GM19397 (cell line): ENCODE measurements at regions not wholly inside any gene's neighbourhood (a gene's known extent, or its start where the extent isn't known, plus 50 kb on each side); places are given as distances from the start of the nearest gene placed in this dataset.
"Not testable (repeated sequence)": the region's sequence is repeated elsewhere in the genome, so short reads cannot be mapped to it uniquely, and the experiment has no call there.

ENCODE experiments used
- ATAC-seq: cut with Tn5 transposase; IDR thresholded peaks from one replicate; pipeline ENCODE4 v1.9.1; 2021; ENCODE audit warnings: mild to moderate bottlenecking, moderate library complexity; ENCODE audit not compliant: unreplicated experiment

GRCh38 chr3:164470471-164470870, 607.8 kb downstream of the SI start:
- ATAC-seq: no peak

- no peak for ATAC-seq
Observed at GRCh38 chr3:164468055-164468454, 610.2 kb downstream of the SI start.

- ATAC-seq: no peak
Observed at GRCh38 chr3:164467007-164467406, 611.3 kb downstream of the SI start.

- no peak for ATAC-seq
Observed at GRCh38 chr3:164465172-164465571, 613.1 kb downstream of the SI start.

GRCh38 chr3:164460851-164461250, 617.4 kb downstream of the SI start:
- ATAC-seq: no peak

- no peak for ATAC-seq
Observed at GRCh38 chr3:164459521-164460151, 618.7 kb downstream of the SI start.

- ATAC-seq: no peak
Observed at GRCh38 chr3:164458986-164459385, 619.3 kb downstream of the SI start.

- no peak for ATAC-seq
Observed at GRCh38 chr3:164453714-164454113, 624.6 kb downstream of the SI start.

- ATAC-seq: no peak
Observed at GRCh38 chr3:164452707-164453106, 625.6 kb downstream of the SI start.

- ATAC-seq: no peak
Observed at GRCh38 chr3:164451072-164451910, 627.0 kb downstream of the SI start.

GRCh38 chr3:164450276-164450905, 627.9 kb downstream of the SI start:
- ATAC-seq: no peak

- ATAC-seq: no peak
Observed at GRCh38 chr3:164419220-164419619, 659.1 kb downstream of the SI start.

GRCh38 chr3:164418414-164418813, 659.9 kb downstream of the SI start:
- ATAC-seq: no peak

GRCh38 chr3:164417955-164418354, 660.3 kb downstream of the SI start:
- no peak for ATAC-seq

- ATAC-seq: no peak
Observed at GRCh38 chr3:164416491-164417222, 661.6 kb downstream of the SI start.

- ATAC-seq: no peak
Observed at GRCh38 chr3:164408326-164408725, 670.0 kb downstream of the SI start.

- no peak for ATAC-seq
Observed at GRCh38 chr3:164407111-164407510, 671.2 kb downstream of the SI start.

- no peak for ATAC-seq
Observed at GRCh38 chr3:164406281-164406680, 672.0 kb downstream of the SI start.

- ATAC-seq: no peak
Observed at GRCh38 chr3:164401923-164402322, 676.4 kb downstream of the SI start.

GRCh38 chr3:164401440-164401839, 676.9 kb downstream of the SI start:
- not testable (repeated sequence) for ATAC-seq

GRCh38 chr3:164397462-164397861, 680.8 kb downstream of the SI start:
- no peak for ATAC-seq
